HFF-Myc (cell line): ENCODE measurements at regions not wholly inside any gene's neighbourhood (a gene's known extent, or its start where the extent isn't known, plus 50 kb on each side); places are given as distances from the start of the nearest gene placed in this dataset.
"Not testable (repeated sequence)": the region's sequence is repeated elsewhere in the genome, so short reads cannot be mapped to it uniquely, and the experiment has no call there.

ENCODE experiments used
- DNase-seq: peaks from one replicate; pipeline ENCODE4 v3.0.0-alpha.2; 2011; ENCODE audit warnings: low read depth; ENCODE audit errors: extremely low read depth
- H3K4me3 ChIP-seq: replicated peaks from 2 replicates; pipeline ENCODE4 v1.5.1; 2011; ENCODE audit warnings: low read depth, mild to moderate bottlenecking, control low read depth, low read length
- CTCF ChIP-seq: IDR thresholded peaks from 2 replicates; pipeline ENCODE4 v1.5.1; 2012; ENCODE audit warnings: mild to moderate bottlenecking, low read depth, low read length, control low read depth; ENCODE audit errors: missing control alignments

- TF ChIP-seq CTCF = no peak
- no peak for DNase-seq
- H3K4me3 ChIP-seq = no peak overlapping the region
These were observed 111.7 kb downstream of the PCSK1 start for GRCh38 chr5:96321345-96321744.

- no peak for TF ChIP-seq CTCF
- H3K4me3 ChIP-seq = no peak overlapping the region
- no peak for DNase-seq
These were observed 112.3 kb downstream of the PCSK1 start for GRCh38 chr5:96320797-96321196.

- H3K4me3 ChIP-seq, DNase-seq: not testable (repeated sequence)
These were observed 112.9 kb downstream of the PCSK1 start for GRCh38 chr5:96319981-96320739.

GRCh38 chr5:96318569-96319110, 114.4 kb downstream of the PCSK1 start:
- no peak overlapping the region for H3K4me3 ChIP-seq
- no peak for DNase-seq
- TF ChIP-seq CTCF = no peak

GRCh38 chr5:96317945-96318344, 115.1 kb downstream of the PCSK1 start:
- TF ChIP-seq CTCF = no peak
- no peak for DNase-seq
- H3K4me3 ChIP-seq = no peak overlapping the region

- DNase-seq = no peak
- no peak for TF ChIP-seq CTCF
- H3K4me3 ChIP-seq = no peak overlapping the region
These were observed 116.6 kb downstream of the PCSK1 start for GRCh38 chr5:96316487-96316886.

- H3K4me3 ChIP-seq = no peak overlapping the region
- no peak for TF ChIP-seq CTCF
- no peak for DNase-seq
These were observed 117.0 kb downstream of the PCSK1 start for GRCh38 chr5:96316017-96316416.
